Keratinocyte (primary cell): ENCODE measurements at regions not wholly inside any gene's neighbourhood (a gene's known extent, or its start where the extent isn't known, plus 50 kb on each side); places are given as distances from the start of the nearest gene placed in this dataset.

ENCODE experiments used
- DNase-seq: peaks from one replicate; pipeline ENCODE4 v3.0.0-alpha.2; 2011; ENCODE audit warnings: low read depth, missing footprints, low spot score
- FAIRE-seq: peaks from 2 replicates; lab custom pipeline; 2011; peaks lifted over from hg19 to GRCh38; lab: Jason Lieb, UNC
- H2AFZ ChIP-seq: 2 replicates; pipeline ENCODE4 v1.6.0; 2012; ENCODE audit warnings: low read length, control low read depth, inconsistent platforms; ENCODE audit not compliant: control insufficient read depth
- H3K27ac ChIP-seq: 2 replicates; pipeline ENCODE4 v1.5.1; 2011; ENCODE audit warnings: low read length; ENCODE audit not compliant: control insufficient read depth, insufficient read depth
- H3K27me3 ChIP-seq: 3 replicates; pipeline ENCODE4 v1.6.0; 2011; ENCODE audit warnings: low read length; ENCODE audit not compliant: control insufficient read depth, insufficient read depth; ENCODE audit errors: extremely low read depth
- H3K36me3 ChIP-seq, 2 experiments: 2 replicates in 1 of 2; 3 replicates in 1 of 2; pipeline ENCODE4 v1.5.1; 2011; ENCODE audit warnings: low read length in 2 of 2, mild to moderate bottlenecking in 1 of 2; ENCODE audit not compliant: control insufficient read depth in 2 of 2, insufficient read depth in 2 of 2; ENCODE audit errors: extremely low read depth in 1 of 2
- H3K4me1 ChIP-seq: 3 replicates; pipeline ENCODE4 v1.5.1; 2011; ENCODE audit warnings: low read length; ENCODE audit not compliant: control insufficient read depth, insufficient read depth; ENCODE audit errors: extremely low read depth
- H3K4me2 ChIP-seq: 3 replicates; pipeline ENCODE4 v1.6.0; 2011; ENCODE audit warnings: low read depth, low read length; ENCODE audit not compliant: control insufficient read depth, insufficient read depth; ENCODE audit errors: extremely low read depth
- H3K4me3 ChIP-seq, 3 experiments: fragments of 200-600 bp in 1 of 3; sonication (generic) in 1 of 3; 2 replicates in 2 of 3; 3 replicates in 1 of 3; pipeline ENCODE4 v1.5.1; 2011 to 2016; ENCODE audit warnings: low read length in 3 of 3, mild to moderate bottlenecking in 3 of 3, control low read depth in 2 of 3, inconsistent platforms in 1 of 3, low read depth in 1 of 3, mixed read lengths in 1 of 3, mixed run types in 1 of 3, moderate library complexity in 1 of 3; ENCODE audit not compliant: control insufficient read depth in 2 of 3, insufficient read depth in 2 of 3; ENCODE audit errors: extremely low read depth in 1 of 3
- H3K79me2 ChIP-seq: 2 replicates; pipeline ENCODE4 v1.6.0; 2012; ENCODE audit warnings: low read length; ENCODE audit not compliant: control insufficient read depth, insufficient read depth
- H3K9ac ChIP-seq: 3 replicates; pipeline ENCODE4 v1.6.0; 2011; ENCODE audit warnings: low read length; ENCODE audit not compliant: control insufficient read depth, insufficient read depth; ENCODE audit errors: extremely low read depth
- H3K9me1 ChIP-seq: 3 replicates; pipeline ENCODE4 v1.6.0; 2011; ENCODE audit warnings: low read length; ENCODE audit not compliant: control insufficient read depth, insufficient read depth; ENCODE audit errors: extremely low read depth
- H3K9me3 ChIP-seq: 2 replicates; pipeline ENCODE4 v1.5.1; 2012; ENCODE audit warnings: low read depth, low read length; ENCODE audit not compliant: control insufficient read depth
- H4K20me1 ChIP-seq: 3 replicates; pipeline ENCODE4 v1.6.0; 2011; ENCODE audit warnings: low read length; ENCODE audit not compliant: control insufficient read depth, insufficient read depth; ENCODE audit errors: extremely low read depth
- EZH2 ChIP-seq: IDR thresholded peaks from one replicate; pipeline ENCODE4 v1.6.1; 2012; ENCODE audit warnings: inconsistent platforms, mild to moderate bottlenecking, low read length, moderate library complexity
- dilution Hi-C: fragments of 300-500 bp; cut with MboI; formaldehyde crosslinking; loops from one replicate; pipeline ENCODE4 v1.7.0; 2020; ENCODE audit warnings: low sequenced_read_pairs; ENCODE audit not compliant: extremely low pct_ligation_motif_present
- TF ChIP-seq, protein P1 (sequence below), 3 experiments: IDR thresholded peaks in 1 of 3; conservative IDR thresholded peaks in 1 of 3; optimal IDR thresholded peaks in 1 of 3; 2 replicates in 2 of 3; 3 replicates in 1 of 3; pipeline versions ENCODE3 to v1.5.1; 2011; ENCODE audit warnings: low read length in 3 of 3, mild to moderate bottlenecking in 3 of 3, moderate library complexity in 2 of 3, control low read depth in 1 of 3, inconsistent platforms in 1 of 3; ENCODE audit not compliant: insufficient read depth in 2 of 3; ENCODE audit errors: extremely low read depth in 1 of 3

DNA sequence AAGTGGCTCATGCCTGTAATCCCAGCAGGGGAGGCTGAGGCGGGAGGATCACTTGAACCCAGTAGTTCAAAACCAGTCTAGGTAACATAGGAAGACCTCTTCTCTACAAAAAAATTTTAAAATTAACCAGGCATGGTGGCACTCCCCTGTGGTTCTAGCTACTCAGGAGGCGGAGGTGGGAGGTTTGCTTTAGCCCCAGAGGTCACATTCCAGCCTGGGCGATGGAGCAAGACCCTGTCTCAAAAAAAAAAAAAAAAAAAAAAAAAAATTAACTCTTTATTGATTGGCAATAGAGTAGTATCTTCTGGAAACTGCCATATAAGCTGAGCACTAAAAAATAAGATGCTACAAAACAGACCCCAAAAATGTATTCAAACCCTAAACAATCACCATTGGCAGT, 69.5 kb downstream of the LLPH start:
- Histone ChIP-seq H3K4me2 (no peak overlapping the region), H3K27me3 (peaks cover 1% of the 10 kb centered on the region), H3K27ac (no peak overlapping the region), H3K9me1 (no peaks in the 10 kb centered on the region), H2AFZ (no peak overlapping the region), H3K9me3 (no peaks in the 10 kb centered on the region), H3K4me1 (no peaks in the 10 kb centered on the region), H3K9ac (no peak overlapping the region), H3K4me3 (no peak overlapping the region), H4K20me1 (no peaks in the 10 kb centered on the region), H3K79me2 (no peaks in the 10 kb centered on the region), H3K36me3 (no peaks in the 10 kb centered on the region)
- no peak for TF ChIP-seq EZH2
- TF ChIP-seq, protein P1, sequence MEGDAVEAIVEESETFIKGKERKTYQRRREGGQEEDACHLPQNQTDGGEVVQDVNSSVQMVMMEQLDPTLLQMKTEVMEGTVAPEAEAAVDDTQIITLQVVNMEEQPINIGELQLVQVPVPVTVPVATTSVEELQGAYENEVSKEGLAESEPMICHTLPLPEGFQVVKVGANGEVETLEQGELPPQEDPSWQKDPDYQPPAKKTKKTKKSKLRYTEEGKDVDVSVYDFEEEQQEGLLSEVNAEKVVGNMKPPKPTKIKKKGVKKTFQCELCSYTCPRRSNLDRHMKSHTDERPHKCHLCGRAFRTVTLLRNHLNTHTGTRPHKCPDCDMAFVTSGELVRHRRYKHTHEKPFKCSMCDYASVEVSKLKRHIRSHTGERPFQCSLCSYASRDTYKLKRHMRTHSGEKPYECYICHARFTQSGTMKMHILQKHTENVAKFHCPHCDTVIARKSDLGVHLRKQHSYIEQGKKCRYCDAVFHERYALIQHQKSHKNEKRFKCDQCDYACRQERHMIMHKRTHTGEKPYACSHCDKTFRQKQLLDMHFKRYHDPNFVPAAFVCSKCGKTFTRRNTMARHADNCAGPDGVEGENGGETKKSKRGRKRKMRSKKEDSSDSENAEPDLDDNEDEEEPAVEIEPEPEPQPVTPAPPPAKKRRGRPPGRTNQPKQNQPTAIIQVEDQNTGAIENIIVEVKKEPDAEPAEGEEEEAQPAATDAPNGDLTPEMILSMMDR (optimal IDR thresholded peaks at IDR 0.05 in 1 of 3, IDR thresholded peaks at IDR 0.05 in 1 of 3, conservative IDR thresholded peaks at IDR 0.05 in 1 of 3; ENCODE audit: extremely low read depth in 1 of 3, insufficient read depth in 2 of 3, low read length in 3 of 3), result no peak
- dilution Hi-C loops, result no loop called here
- DNase-seq, result no peak
- no peak for FAIRE-seq

DNA sequence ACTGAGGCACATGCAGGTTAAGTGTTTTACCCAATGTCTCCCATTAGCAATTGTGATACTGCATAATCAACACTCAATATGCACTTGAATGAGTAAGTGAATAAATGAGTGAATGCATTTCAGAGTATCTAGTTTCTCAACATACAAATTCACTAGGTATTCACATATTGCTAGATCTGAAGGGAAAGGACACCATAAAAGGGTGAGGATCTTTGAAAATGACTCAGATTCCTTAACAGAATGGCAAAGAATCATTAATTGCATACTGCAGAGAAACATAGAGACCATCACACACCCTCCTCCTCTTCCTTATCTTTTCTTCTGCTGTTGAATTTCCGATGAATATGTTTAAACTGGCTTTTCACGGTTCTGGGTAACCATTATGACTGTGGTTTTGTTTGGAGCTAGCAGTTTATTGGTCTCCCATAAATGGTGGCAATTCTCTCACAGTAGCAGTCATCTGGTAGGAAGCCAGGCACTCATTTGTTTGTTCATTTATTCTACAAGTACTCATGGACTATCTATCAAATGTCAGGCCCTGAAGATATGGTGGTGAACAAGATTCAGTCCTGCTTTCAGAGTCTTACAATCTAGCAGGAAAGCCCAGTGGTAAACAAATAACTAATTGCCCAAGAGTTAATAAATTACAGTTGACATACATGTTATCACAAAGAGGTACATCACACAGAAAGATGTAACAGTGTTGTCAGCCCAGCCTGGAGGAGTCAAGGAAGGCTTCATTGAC, 70.2 kb downstream of the LLPH start:
- H3K9me1 ChIP-seq, result no peaks in the 10 kb centered on the region
- TF ChIP-seq, protein P1 (optimal IDR thresholded peaks at IDR 0.05 in 1 of 3, IDR thresholded peaks at IDR 0.05 in 1 of 3, conservative IDR thresholded peaks at IDR 0.05 in 1 of 3; ENCODE audit: extremely low read depth in 1 of 3, insufficient read depth in 2 of 3, low read length in 3 of 3), result no peak
- TF ChIP-seq EZH2, result no peak
- H3K4me2 ChIP-seq, result no peak overlapping the region
- H3K79me2 ChIP-seq, result no peaks in the 10 kb centered on the region
- no peak overlapping the region for H3K27ac ChIP-seq
- no peaks in the 10 kb centered on the region for H3K4me1 ChIP-seq
- no peak overlapping the region for H3K4me3 ChIP-seq
- no peak for DNase-seq
- dilution Hi-C loops, result no loop called here
- H4K20me1 ChIP-seq, result no peaks in the 10 kb centered on the region
- no peak for FAIRE-seq
- peaks cover 3% of the 10 kb centered on the region for H3K27me3 ChIP-seq
- H3K36me3 ChIP-seq, result no peaks in the 10 kb centered on the region
- H3K9me3 ChIP-seq, result no peaks in the 10 kb centered on the region
- no peak overlapping the region for H3K9ac ChIP-seq
- no peak overlapping the region for H2AFZ ChIP-seq
